ENCODE measurements at regions not wholly inside any gene's neighbourhood (a gene's known extent, or its start where the extent isn't known, plus 50 kb on each side); places are given as distances from the start of the nearest gene placed in this dataset.

DNA sequence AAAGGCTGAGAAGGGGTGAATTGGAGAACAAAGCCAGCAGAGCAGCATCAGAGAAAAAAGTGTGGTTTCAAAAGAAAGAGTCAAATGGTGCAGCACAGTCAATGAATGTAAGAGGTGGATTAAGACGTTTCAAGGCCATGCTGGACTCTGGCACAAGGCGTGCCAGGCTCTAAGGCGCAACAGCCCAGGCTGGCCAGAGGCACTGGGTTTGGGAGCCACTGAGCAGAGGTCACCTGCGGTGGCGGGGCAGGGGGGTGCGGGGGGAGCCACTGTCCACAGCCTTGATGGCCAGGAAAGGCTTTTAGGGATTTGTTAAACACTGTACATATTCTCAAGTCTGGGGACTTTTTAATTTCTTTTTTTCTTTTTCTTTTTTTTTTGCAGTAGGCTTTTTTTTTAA lies 222.5 kb upstream of the FAT1 start:
- H4K20me1 ChIP-seq (ENCODE audit: control insufficient read depth, insufficient read depth, insufficient read length) = no peaks in the 10 kb centered on the region
- no peak overlapping the region for H3K14ac ChIP-seq (ENCODE audit: insufficient read depth, low read length)
- H2AFZ ChIP-seq (ENCODE audit: low read length) = no peak overlapping the region
- no peak overlapping the region for H2BK20ac ChIP-seq (ENCODE audit: low read depth, low read length, poor library complexity, severe bottlenecking)
- no peaks in the 10 kb centered on the region for H3K9me3 Mint-ChIP-seq
- H4K8ac ChIP-seq (replicated peaks; ENCODE audit: insufficient read length, low read depth, low read length) = no peak overlapping the region
- H3K56ac ChIP-seq (ENCODE audit: insufficient read length, low read depth, low read length) = no peak overlapping the region
- no peak overlapping the region for H3K27ac ChIP-seq (ENCODE audit: insufficient read length, low read depth, low read length)
- H3K79me2 ChIP-seq (ENCODE audit: insufficient read depth, low read length) = no peaks in the 10 kb centered on the region
- no peak overlapping the region for H3K4me2 ChIP-seq (ENCODE audit: insufficient read depth, insufficient read length, low read length)
- no peaks in the 10 kb centered on the region for H3K4me1 ChIP-seq (ENCODE audit: insufficient read depth, low read length)
- no peak overlapping the region for H3K18ac ChIP-seq (ENCODE audit: insufficient read length, low read depth, low read length)
- H2AK5ac ChIP-seq (ENCODE audit: insufficient read length, low read length) = no peak overlapping the region
- H3K27ac Mint-ChIP-seq = no peak overlapping the region
- WGBS (ENCODE audit: extremely low coverage, insufficient read length, low lambda C conversion rate) = no CpG with 5 or more reads among the region's 6 CpGs
- H3K27me3 ChIP-seq (ENCODE audit: insufficient read depth, low read length) = no peaks in the 10 kb centered on the region
- TF ChIP-seq, protein P1, sequence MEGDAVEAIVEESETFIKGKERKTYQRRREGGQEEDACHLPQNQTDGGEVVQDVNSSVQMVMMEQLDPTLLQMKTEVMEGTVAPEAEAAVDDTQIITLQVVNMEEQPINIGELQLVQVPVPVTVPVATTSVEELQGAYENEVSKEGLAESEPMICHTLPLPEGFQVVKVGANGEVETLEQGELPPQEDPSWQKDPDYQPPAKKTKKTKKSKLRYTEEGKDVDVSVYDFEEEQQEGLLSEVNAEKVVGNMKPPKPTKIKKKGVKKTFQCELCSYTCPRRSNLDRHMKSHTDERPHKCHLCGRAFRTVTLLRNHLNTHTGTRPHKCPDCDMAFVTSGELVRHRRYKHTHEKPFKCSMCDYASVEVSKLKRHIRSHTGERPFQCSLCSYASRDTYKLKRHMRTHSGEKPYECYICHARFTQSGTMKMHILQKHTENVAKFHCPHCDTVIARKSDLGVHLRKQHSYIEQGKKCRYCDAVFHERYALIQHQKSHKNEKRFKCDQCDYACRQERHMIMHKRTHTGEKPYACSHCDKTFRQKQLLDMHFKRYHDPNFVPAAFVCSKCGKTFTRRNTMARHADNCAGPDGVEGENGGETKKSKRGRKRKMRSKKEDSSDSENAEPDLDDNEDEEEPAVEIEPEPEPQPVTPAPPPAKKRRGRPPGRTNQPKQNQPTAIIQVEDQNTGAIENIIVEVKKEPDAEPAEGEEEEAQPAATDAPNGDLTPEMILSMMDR (conservative IDR thresholded peaks at IDR 0.05) = no peak
- H2BK120ac ChIP-seq (ENCODE audit: low read depth, low read length, poor library complexity, severe bottlenecking) = no peak overlapping the region
- H2BK5ac ChIP-seq (ENCODE audit: insufficient read length, low read length) = no peak overlapping the region
- peaks cover 13% of the 10 kb centered on the region for H3K27me3 Mint-ChIP-seq (ENCODE audit: low read depth)
- no peaks in the 10 kb centered on the region for H3K9me3 ChIP-seq (ENCODE audit: control insufficient read depth, low read depth, low read length)
- no peaks in the 10 kb centered on the region; a peak in 1 of 7 replicates for H3K36me3 Mint-ChIP-seq (ENCODE audit: insufficient read depth in 1 of 3, low read depth in 3 of 3)
- H3K9ac ChIP-seq (ENCODE audit: extremely low read depth, insufficient read length, low read length) = no peak overlapping the region
- no peak overlapping the region for H2BK15ac ChIP-seq (ENCODE audit: low read depth, low read length)
- H2BK12ac ChIP-seq (ENCODE audit: insufficient read length, low read depth, low read length) = no peak overlapping the region
- H3T11ph ChIP-seq (ENCODE audit: low read length) = no peak overlapping the region
- H4K91ac ChIP-seq (ENCODE audit: insufficient read length, low read depth, low read length) = no peak overlapping the region
- no peak for DNase-seq
- H3K4ac ChIP-seq (ENCODE audit: low read depth, low read length) = no peak overlapping the region
- H3K23ac ChIP-seq (ENCODE audit: insufficient read length, low read depth, low read length) = no peak overlapping the region
- no peaks in the 10 kb centered on the region for H3K79me1 ChIP-seq (ENCODE audit: insufficient read depth, low read depth, low read length, poor library complexity, severe bottlenecking)
- no peak overlapping the region for H4K5ac ChIP-seq (ENCODE audit: insufficient read length, low read depth, low read length)
- H3K4me3 Mint-ChIP-seq = no peak overlapping the region
- H3K4me1 Mint-ChIP-seq = peaks cover 28 to 30% of the 10 kb centered on the region in 2 experiments
- H3K23me2 ChIP-seq (ENCODE audit: insufficient read length, low read depth, low read length, poor library complexity, severe bottlenecking) = no peaks in the 10 kb centered on the region
